SK-N-MC (cell line): ENCODE measurements at regions not wholly inside any gene's neighbourhood (a gene's known extent, or its start where the extent isn't known, plus 50 kb on each side); places are given as distances from the start of the nearest gene placed in this dataset.
"Not testable (repeated sequence)": the region's sequence is repeated elsewhere in the genome, so short reads cannot be mapped to it uniquely, and the experiment has no call there.

Source experiments
- DNase-seq: peaks from one replicate; pipeline ENCODE4 v3.0.0-alpha.2; 2011; ENCODE audit warnings: low read depth, low spot score
- H3K27ac ChIP-seq: fragments of 200-600 bp; sonication (generic); 2 replicates; pipeline ENCODE4 v1.5.1; 2016; ENCODE audit warnings: mixed run types
- H3K36me3 ChIP-seq: fragments of 200-600 bp; sonication (generic); 2 replicates; pipeline ENCODE4 v1.6.1; 2017; ENCODE audit warnings: antibody characterized with exemption, low read length, mixed read lengths; ENCODE audit not compliant: insufficient read depth
- H3K4me3 ChIP-seq: fragments of 200-600 bp; sonication (generic); 2 replicates; pipeline ENCODE4 v1.5.1; 2016
- H3K9ac ChIP-seq: fragments of 200-600 bp; sonication (generic); 2 replicates; pipeline ENCODE4 v1.8.0; 2017; ENCODE audit warnings: mixed run types, mixed read lengths; ENCODE audit not compliant: insufficient read length
- H3K9me3 ChIP-seq: fragments of 200-600 bp; sonication (generic); 2 replicates; pipeline ENCODE4 v1.6.1; 2017; ENCODE audit warnings: low read depth, mild to moderate bottlenecking, antibody characterized with exemption, low read length, moderate library complexity, mixed read lengths
- EZH2 ChIP-seq: fragments of 200-600 bp; sonication (generic); IDR thresholded peaks from one replicate; pipeline ENCODE4 v1.6.1; 2017; ENCODE audit warnings: antibody characterized with exemption
- FOXP2 ChIP-seq: optimal IDR thresholded peaks from 2 replicates; pipeline ENCODE3; 2011; ENCODE audit warnings: mild to moderate bottlenecking, moderate library complexity; ENCODE audit not compliant: insufficient read depth; ENCODE audit errors: extremely low read length, control extremely low read depth
- POLR2AphosphoS5 ChIP-seq: IDR thresholded peaks from 2 replicates; pipeline ENCODE4 v1.6.1; 2012; ENCODE audit warnings: mild to moderate bottlenecking, low read depth, low read length, borderline replicate concordance

- Histone ChIP-seq H3K9me3 (no peaks in the 10 kb centered on the region), H3K9ac (no peak overlapping the region), H3K4me3 (no peak overlapping the region), H3K27ac (peak overlapping the region; percentile 35), H3K36me3 (no peaks in the 10 kb centered on the region)
- DNase-seq: no peak
- TF ChIP-seq POLR2AphosphoS5: no peak
- no peak for TF ChIP-seq FOXP2
Measured at GRCh38 chr22:27596133-27596870, 205.3 kb downstream of the MN1 start.

GRCh38 chr22:27597703-27598444 is 203.7 kb downstream of the MN1 start:
- TF ChIP-seq EZH2 (no peak), POLR2AphosphoS5 (no peak), FOXP2 (no peak)
- no peaks in the 10 kb centered on the region for H3K36me3 ChIP-seq
- H3K9me3 ChIP-seq: no peaks in the 10 kb centered on the region
- peak overlapping the region; percentile 48; the same call in 1 of the 2 replicates for H3K27ac ChIP-seq
- no peak for DNase-seq
- no peak overlapping the region for H3K4me3 ChIP-seq
- H3K9ac ChIP-seq: no peak overlapping the region

- Histone ChIP-seq H3K9ac (no peak overlapping the region), H3K27ac (peak overlapping the region; percentile 48), H3K4me3 (no peak overlapping the region), H3K36me3 (no peaks in the 10 kb centered on the region), H3K9me3 (no peaks in the 10 kb centered on the region)
- no peak for TF ChIP-seq FOXP2
- no peak for TF ChIP-seq EZH2
- TF ChIP-seq POLR2AphosphoS5: no peak
- no peak for DNase-seq
Measured at GRCh38 chr22:27598792-27599191, 202.8 kb downstream of the MN1 start.

GRCh38 chr22:27601195-27601594 is 200.4 kb downstream of the MN1 start:
- Histone ChIP-seq H3K9me3 (no peaks in the 10 kb centered on the region), H3K4me3 (no peak overlapping the region), H3K27ac (no peak overlapping the region), H3K36me3 (no peaks in the 10 kb centered on the region), H3K9ac (no peak overlapping the region)
- TF ChIP-seq POLR2AphosphoS5: no peak
- no peak for TF ChIP-seq EZH2
- TF ChIP-seq FOXP2: no peak
- no peak for DNase-seq

- H3K9me3 ChIP-seq: no peaks in the 10 kb centered on the region
Measured at GRCh38 chr22:27602390-27602789, 199.2 kb downstream of the MN1 start.

GRCh38 chr22:27603111-27603799 is 198.3 kb downstream of the MN1 start:
- Histone ChIP-seq H3K9me3 (no peaks in the 10 kb centered on the region), H3K27ac (no peak overlapping the region), H3K36me3 (no peaks in the 10 kb centered on the region), H3K4me3 (no peak overlapping the region), H3K9ac (no peak overlapping the region)
- TF ChIP-seq POLR2AphosphoS5 (no peak), EZH2 (no peak), FOXP2 (no peak)
- no peak for DNase-seq

More at GRCh38 chr22:27602390-27602789, 199.2 kb downstream of the MN1 start:
- Histone ChIP-seq H3K36me3 (no peaks in the 10 kb centered on the region), H3K27ac (no peak overlapping the region), H3K9ac (no peak overlapping the region), H3K4me3 (no peak overlapping the region)
- no peak for DNase-seq
- TF ChIP-seq FOXP2: no peak
- no peak for TF ChIP-seq EZH2
- no peak for TF ChIP-seq POLR2AphosphoS5

GRCh38 chr22:27603800-27604144 is 197.8 kb downstream of the MN1 start:
- Histone ChIP-seq H3K4me3 (no peak overlapping the region), H3K36me3 (no peaks in the 10 kb centered on the region), H3K9ac (no peak overlapping the region), H3K27ac (no peak overlapping the region), H3K9me3 (no peaks in the 10 kb centered on the region)
- TF ChIP-seq POLR2AphosphoS5: no peak
- no peak for TF ChIP-seq EZH2
- no peak for TF ChIP-seq FOXP2
- DNase-seq: no peak

GRCh38 chr22:27605390-27605789 is 196.2 kb downstream of the MN1 start:
- H3K9ac ChIP-seq: no peak overlapping the region
- no peaks in the 10 kb centered on the region; the same call in 1 of the 2 replicates for H3K9me3 ChIP-seq
- H3K27ac ChIP-seq: no peak overlapping the region
- no peak for DNase-seq
- no peak overlapping the region for H3K4me3 ChIP-seq
- H3K36me3 ChIP-seq: no peaks in the 10 kb centered on the region
- TF ChIP-seq EZH2: no peak
- no peak for TF ChIP-seq FOXP2
- no peak for TF ChIP-seq POLR2AphosphoS5

- not testable (repeated sequence) for H3K4me3 ChIP-seq, DNase-seq, H3K27ac ChIP-seq, H3K9ac ChIP-seq, H3K36me3 ChIP-seq, H3K9me3 ChIP-seq
Measured at GRCh38 chr22:27607750-27608149, 193.8 kb downstream of the MN1 start.
